Neural crest cell (in vitro differentiated cells): ENCODE measurements at regions not wholly inside any gene's neighbourhood (a gene's known extent, or its start where the extent isn't known, plus 50 kb on each side); places are given as distances from the start of the nearest gene placed in this dataset.

Experiments used
- DNase-seq: peaks from one replicate; pipeline ENCODE4 v3.0.0; 2021; ENCODE audit warnings: low read depth, mixed read lengths, low spot score
- H3K27ac Mint-ChIP-seq: one replicate; pipeline ENCODE4 v1.8.0; 2021; ENCODE audit warnings: mild to moderate bottlenecking, mixed read lengths; ENCODE audit not compliant: unreplicated experiment
- H3K27me3 Mint-ChIP-seq: 2 replicates; pipeline ENCODE4 v1.8.0; 2021; ENCODE audit warnings: low read depth, mild to moderate bottlenecking, mixed read lengths
- H3K36me3 Mint-ChIP-seq: 2 replicates; pipeline ENCODE4 v1.8.0; 2021; ENCODE audit warnings: low read depth, mild to moderate bottlenecking, mixed read lengths
- H3K4me1 Mint-ChIP-seq: 2 replicates; pipeline ENCODE4 v1.8.0; 2021; ENCODE audit warnings: mixed read lengths
- H3K4me3 Mint-ChIP-seq: one replicate; pipeline ENCODE4 v1.8.0; 2021; ENCODE audit warnings: mild to moderate bottlenecking, mixed read lengths
- H3K9me3 Mint-ChIP-seq: 2 replicates; pipeline ENCODE4 v1.8.0; 2021; ENCODE audit warnings: mixed read lengths
- CTCF ChIP-seq: fragments of 200-600 bp; sonication (generic); conservative IDR thresholded peaks from 2 replicates; pipeline ENCODE4 v1.5.0; 2021; ENCODE audit warnings: antibody characterized with exemption, mild to moderate bottlenecking

GRCh38 chr7:31398815-31399214 lies 58.3 kb upstream of the NEUROD6 start:
- Mint-ChIP-seq H3K4me3 (no peak overlapping the region), H3K4me1 (no peaks in the 10 kb centered on the region)
- DNase-seq = no peak

GRCh38 chr7:31407178-31407676 lies 66.7 kb upstream of the NEUROD6 start:
- peaks cover 4% of the 10 kb centered on the region for H3K4me1 Mint-ChIP-seq
- DNase-seq = no peak
- no peak for TF ChIP-seq CTCF
- H3K4me3 Mint-ChIP-seq = no peak overlapping the region
- H3K27me3 Mint-ChIP-seq = no peaks in the 10 kb centered on the region
- no peaks in the 10 kb centered on the region for H3K9me3 Mint-ChIP-seq
- H3K36me3 Mint-ChIP-seq = no peaks in the 10 kb centered on the region
- no peak overlapping the region for H3K27ac Mint-ChIP-seq

More at GRCh38 chr7:31398815-31399214, 58.3 kb upstream of the NEUROD6 start:
- Mint-ChIP-seq H3K27ac (no peak overlapping the region), H3K27me3 (no peaks in the 10 kb centered on the region), H3K36me3 (no peaks in the 10 kb centered on the region), H3K9me3 (no peaks in the 10 kb centered on the region)
- TF ChIP-seq CTCF = no peak

GRCh38 chr7:31408140-31408729 lies 67.7 kb upstream of the NEUROD6 start:
- no peak for TF ChIP-seq CTCF
- Mint-ChIP-seq H3K27me3 (no peaks in the 10 kb centered on the region), H3K4me1 (peaks cover 4% of the 10 kb centered on the region), H3K9me3 (no peaks in the 10 kb centered on the region), H3K36me3 (no peaks in the 10 kb centered on the region), H3K4me3 (no peak overlapping the region), H3K27ac (no peak overlapping the region)
- DNase-seq = no peak

- Mint-ChIP-seq H3K4me1 (peaks cover 4% of the 10 kb centered on the region), H3K27me3 (no peaks in the 10 kb centered on the region), H3K9me3 (no peaks in the 10 kb centered on the region), H3K36me3 (no peaks in the 10 kb centered on the region), H3K27ac (no peak overlapping the region), H3K4me3 (no peak overlapping the region)
- no peak for DNase-seq
- TF ChIP-seq CTCF = no peak
These were observed 69.7 kb upstream of the NEUROD6 start for GRCh38 chr7:31410265-31410664.

GRCh38 chr7:31411416-31411815 lies 70.9 kb upstream of the NEUROD6 start:
- no peak overlapping the region for H3K4me3 Mint-ChIP-seq
- H3K9me3 Mint-ChIP-seq = no peaks in the 10 kb centered on the region
- H3K27me3 Mint-ChIP-seq = no peaks in the 10 kb centered on the region
- H3K36me3 Mint-ChIP-seq = no peaks in the 10 kb centered on the region
- DNase-seq = no peak
- H3K4me1 Mint-ChIP-seq = peaks cover 4% of the 10 kb centered on the region
- TF ChIP-seq CTCF = no peak
- H3K27ac Mint-ChIP-seq = no peak overlapping the region
